NK-92 treated with Interleukin-12 subunit alpha and Interleukin-12 subunit beta, amount 100 ng/mL, for 24 hours (cell line): ENCODE measurements at regions not wholly inside any gene's neighbourhood (a gene's known extent, or its start where the extent isn't known, plus 50 kb on each side); places are given as distances from the start of the nearest gene placed in this dataset.
"Not testable (repeated sequence)": the region's sequence is repeated elsewhere in the genome, so short reads cannot be mapped to it uniquely, and the experiment has no call there.

Experiments
- DNase-seq: peaks from one replicate; lab custom pipeline; 2025; lab: John Stamatoyannopoulos, UW

- DNase-seq = no peak
Observed at GRCh38 chr6:119539066-119539746, 189.6 kb upstream of the MAN1A1 start.

DNA sequence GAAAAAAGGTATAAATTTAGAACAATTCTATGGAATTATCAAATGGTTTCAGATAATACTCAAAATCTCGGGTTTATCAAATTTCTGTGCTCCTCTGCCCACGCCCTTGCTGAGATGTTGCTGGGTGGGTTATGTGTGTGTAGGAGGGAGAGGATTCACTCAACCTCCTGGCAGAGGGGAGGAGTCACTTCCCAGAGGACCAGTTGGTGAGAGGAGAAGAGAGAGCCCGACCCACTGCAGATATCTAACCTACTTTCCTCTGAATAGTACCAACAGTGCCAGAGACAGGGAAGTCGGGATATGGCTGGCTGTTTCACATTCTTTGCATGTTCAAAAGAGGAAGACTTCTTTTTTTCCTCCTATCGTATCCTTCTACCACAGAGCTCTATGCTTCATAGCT is 187.1 kb upstream of the MAN1A1 start:
- no peak for DNase-seq

- no peak for DNase-seq
Observed at GRCh38 chr6:119535332-119535731, 185.8 kb upstream of the MAN1A1 start.

DNA sequence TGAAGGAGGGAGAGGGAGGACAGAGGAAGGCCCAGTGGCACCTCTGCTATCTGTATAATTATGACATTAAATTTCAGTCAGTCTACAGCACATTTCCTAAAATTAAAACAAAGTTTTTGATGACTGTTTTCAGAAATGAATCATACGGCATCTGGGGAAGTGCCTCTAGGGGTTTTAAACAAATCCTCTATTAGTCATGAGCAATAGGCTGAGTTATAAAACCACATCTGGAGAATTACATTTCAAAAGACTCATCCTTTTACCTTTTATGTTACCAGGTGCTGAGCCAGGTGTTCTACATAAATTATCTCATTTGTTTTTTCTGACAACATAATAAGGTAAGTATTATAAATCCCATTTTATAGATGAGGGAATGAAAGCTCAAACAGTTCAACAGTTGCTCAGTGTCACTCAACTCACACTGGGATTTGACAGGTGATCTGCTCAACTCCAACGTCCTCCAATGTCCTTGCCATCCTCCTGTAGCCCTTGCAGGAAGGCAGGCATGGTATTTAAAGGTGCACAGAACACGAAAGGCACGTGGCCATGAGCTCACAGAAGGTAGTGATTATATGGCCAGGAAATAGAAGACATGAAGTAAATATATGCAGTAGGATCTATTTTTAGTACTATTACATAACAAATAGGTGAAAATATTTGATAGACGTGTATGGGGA is 184.2 kb upstream of the MAN1A1 start:
- DNase-seq = no peak

DNA sequence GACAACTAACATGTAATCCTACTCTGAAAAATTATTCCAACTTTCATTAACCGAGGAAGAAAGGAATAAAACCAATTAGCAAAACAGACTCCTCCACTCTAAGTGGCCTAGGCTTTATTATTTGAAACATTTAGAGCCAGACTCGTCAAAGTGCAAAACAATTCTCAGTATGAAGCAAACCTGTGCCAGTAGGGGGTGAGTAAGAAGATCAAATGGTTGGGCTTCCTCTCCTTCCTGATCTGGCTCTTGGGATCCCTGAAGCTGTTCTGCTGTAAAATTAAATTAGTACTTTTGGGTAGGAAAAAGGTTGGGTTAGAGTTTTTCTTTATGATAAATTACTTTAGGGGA is 177.6 kb upstream of the MAN1A1 start:
- DNase-seq = no peak

DNA sequence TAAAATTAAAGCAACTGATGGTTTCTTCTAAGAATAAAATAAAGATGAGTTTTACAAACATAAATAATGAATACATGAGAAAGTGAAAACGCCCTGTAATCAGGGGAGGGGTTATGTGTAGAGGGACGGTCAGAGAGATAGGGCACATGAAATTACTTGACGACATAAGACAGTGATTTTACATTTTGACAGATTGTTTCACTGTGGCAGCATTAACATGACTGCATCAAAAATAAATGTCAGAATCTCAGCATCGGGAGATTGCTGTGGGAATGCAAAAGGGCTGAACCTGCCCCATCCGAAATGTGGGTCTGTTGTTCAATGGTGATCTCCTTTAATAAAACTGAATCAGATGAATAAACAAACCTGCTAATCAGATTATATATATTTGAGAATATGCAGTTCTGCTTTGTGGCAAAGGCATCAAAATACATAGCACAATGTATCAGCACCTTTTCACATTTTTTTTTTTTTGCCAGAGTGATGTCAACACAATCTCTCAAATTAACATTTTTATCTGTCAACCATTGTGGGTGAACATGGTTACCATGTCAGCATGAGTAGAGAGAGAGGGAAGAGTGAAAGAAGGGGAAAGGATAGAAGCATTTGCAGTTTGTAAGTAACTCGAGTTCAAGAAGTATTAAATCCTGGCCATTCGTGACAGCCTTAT is 177.1 kb upstream of the MAN1A1 start:
- DNase-seq = no peak

DNA sequence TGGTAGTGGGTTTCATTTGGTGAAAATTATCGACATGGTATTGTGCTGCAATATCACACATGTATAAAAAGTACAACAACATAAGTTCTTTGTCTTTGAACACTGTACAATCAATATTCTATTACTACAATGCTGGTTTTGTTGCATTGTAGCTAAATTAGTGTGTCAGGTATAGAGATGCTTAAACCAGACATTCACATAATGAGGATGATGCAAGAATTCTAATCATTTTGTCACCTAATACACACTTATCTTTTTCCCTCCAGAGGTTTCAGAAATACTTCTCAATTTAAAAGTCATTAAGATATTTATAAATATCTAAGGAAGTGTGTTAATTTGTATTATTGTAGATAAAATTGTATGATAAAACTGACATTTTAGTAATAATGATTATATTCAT is 174.8 kb upstream of the MAN1A1 start:
- no peak for DNase-seq

- no peak for DNase-seq
Observed at GRCh38 chr6:119523556-119523955, 174.0 kb upstream of the MAN1A1 start.

- DNase-seq = no peak
Observed at GRCh38 chr6:119521251-119521650, 171.7 kb upstream of the MAN1A1 start.

- no peak for DNase-seq
Observed at GRCh38 chr6:119517428-119517827, 167.9 kb upstream of the MAN1A1 start.

DNA sequence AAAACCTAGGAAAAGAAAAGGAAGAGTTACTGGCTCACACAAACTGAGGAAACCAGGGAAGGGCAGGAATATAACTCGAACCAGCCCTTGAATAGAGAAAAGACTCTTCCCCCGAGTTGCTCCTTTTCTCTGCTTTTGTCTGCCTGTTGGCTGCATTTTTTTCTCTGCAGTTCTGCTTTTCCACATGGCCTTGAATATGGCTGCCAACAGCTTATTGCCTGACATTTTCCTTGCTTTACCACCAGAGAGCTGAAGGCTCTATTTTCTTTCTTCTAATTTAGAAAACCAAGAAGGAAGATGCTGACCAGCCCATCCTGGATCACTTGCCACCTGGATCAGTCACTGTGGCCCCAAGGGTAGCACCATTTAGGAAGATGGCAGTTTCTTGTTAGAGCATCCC is 164.8 kb upstream of the MAN1A1 start:
- no peak for DNase-seq

DNA sequence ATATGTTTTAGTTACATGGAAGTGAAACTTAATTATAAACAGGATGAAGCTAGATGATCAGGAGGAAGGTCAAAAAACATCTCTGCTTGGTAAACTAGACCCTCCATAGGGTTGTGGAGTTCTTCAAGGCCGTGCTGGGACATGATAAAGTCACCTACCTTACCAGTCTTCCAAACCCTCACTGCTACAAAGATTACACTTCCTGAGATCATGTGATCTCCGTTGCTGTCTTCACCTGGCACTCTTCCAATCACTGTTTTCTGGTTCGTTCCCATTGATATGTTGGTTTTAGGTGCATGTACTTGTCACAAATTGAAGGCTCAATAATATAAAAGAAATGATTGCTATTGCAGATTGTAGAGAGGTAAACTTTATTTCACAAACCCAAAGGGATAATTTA is 161.5 kb upstream of the MAN1A1 start:
- DNase-seq = no peak

DNA sequence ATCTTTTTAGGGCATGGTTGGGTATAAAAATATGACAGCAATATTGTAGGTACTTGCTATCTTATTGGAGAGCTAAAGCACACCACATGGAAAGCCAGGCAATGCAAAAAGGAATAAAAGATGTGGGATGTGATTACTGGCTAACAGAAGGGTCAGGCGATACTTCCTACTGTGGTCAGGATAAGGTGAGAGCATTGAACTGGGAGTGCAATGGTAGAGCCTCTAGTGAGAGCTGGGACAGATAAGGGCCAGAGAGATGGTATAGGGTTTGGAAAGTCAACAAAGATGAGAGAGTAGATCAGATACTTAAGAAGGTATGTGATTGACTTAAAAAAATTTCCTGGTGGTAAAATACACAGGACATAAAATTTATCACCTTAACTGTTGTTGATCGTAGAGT is 160.7 kb upstream of the MAN1A1 start:
- DNase-seq = no peak

- no peak for DNase-seq
Observed at GRCh38 chr6:119506631-119507174, 157.1 kb upstream of the MAN1A1 start.

DNA sequence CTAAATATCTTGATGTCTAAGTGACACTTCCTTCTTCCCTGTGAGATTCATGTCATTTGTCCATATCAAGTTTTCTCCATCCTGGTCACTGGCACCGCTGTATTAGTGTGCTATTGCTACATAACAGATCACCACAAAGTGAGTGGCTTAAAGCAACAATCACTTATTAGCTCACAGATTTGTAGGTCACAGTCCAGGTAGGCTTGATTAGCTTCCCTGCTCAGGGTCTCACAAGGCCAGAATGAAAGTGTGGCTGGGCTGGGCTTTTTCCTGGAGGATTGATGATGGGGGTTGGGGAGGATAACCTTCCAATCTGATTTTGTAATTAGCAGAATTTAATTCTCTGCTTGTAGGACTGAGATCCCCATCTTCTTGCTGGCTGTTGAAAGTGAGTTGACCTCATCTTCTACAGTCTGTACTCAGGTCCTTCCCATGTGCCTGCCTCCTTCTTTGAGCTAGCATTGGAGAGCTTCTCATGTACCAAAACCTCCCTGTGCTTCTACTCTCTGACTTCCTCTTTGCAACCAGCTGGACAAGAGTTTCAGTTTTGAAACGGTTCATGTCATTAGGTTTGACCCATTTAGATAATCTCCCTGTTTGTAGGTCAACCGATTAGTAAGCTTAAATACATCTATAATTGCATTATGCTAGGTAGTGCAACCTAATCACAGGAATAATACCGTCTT is 152.4 kb upstream of the MAN1A1 start:
- no peak for DNase-seq

GRCh38 chr6:119499797-119500196 is 150.2 kb upstream of the MAN1A1 start:
- no peak for DNase-seq

DNA sequence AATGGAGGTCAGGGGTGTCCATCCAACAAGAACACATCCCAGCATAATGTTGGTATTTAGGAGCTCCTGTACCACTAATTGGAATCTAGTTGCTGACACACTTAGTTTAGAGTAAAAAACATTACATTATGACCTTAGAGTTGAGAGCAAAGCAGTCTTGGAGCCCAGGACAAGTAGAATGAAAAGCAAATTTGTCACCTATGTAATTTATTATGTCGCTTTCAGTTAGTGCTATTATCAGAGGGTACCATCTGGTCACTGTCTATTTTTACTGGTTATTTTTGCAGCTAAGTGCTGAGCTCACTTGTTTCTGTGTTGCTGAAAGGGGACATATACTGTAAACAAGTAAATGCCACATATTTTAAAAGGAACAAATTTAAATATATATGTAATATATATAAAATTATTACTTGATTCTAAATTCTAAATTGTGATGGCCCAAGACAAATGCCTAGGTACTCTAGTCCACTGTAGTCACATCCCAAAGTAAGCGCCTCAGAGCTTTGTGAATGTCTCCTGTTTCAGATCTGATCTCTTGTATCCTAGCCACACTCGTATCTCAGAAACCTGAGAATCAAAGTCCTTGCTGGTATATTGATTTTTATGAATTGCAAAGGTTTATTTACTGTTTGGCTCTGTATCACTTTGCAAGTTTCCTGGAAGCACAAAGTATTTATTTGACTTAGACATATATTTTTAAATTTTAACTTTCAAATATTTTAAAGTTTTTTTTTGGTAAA is 148.6 kb upstream of the MAN1A1 start:
- no peak for DNase-seq

DNA sequence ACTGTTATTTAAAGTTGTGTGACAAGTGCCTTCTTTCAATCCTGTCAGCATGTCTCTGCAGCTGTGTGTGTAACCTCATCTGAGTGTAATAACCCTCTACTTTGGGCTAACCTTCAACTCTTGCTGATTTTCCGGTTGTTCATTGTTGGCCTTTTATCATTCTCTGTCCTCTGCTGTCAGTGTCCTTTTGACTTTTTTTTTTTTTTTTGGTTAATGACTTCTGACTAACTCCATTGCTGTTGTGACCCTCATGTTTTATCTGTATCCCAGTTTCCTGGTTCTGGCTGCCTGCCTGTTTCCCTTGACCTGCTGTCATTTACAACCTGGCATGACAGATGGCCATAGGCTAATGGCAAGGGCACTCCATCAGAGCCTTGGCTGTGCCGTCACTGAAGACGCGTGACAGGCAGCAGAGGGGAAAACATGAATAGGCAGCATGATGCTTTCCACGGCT is 145.7 kb upstream of the MAN1A1 start:
- DNase-seq = no peak

GRCh38 chr6:119493980-119494379 is 144.4 kb upstream of the MAN1A1 start:
- no peak for DNase-seq

DNA sequence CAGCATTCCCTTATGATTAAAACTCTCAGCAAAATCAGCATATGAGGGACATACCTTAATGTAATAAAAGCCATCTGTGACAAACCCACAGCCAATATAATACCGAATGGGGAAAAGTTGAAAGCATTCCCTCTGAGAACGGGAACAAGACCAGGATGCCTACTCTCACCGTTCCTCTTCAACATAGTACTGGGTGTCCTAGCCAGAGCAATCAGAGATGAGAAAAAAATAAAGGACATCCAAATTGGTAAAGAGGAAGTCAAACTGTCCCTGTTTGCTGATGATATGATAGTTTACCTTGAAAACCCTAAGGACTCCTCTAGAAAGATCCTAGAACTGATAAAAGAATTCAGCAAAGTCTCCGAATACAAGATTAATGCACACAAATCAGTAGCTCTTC is 141.6 kb upstream of the MAN1A1 start:
- not testable (repeated sequence) for DNase-seq

- DNase-seq = not testable (repeated sequence)
Observed at GRCh38 chr6:119490050-119490449, 140.5 kb upstream of the MAN1A1 start.

GRCh38 chr6:119484598-119484997 is 135.0 kb upstream of the MAN1A1 start:
- no peak for DNase-seq
